WTC11 (cell line): ENCODE measurements at regions not wholly inside any gene's neighbourhood (a gene's known extent, or its start where the extent isn't known, plus 50 kb on each side); places are given as distances from the start of the nearest gene placed in this dataset.

Source experiments
- ATAC-seq: fragments of 200-7000 bp; cut with Tn5 transposase; 2 replicates; pipeline ENCODE4 v1.10.0; 2021; ENCODE audit warnings: mild to moderate bottlenecking, moderate library complexity
- CTCF ChIA-PET: fragments of 300-600 bp; sonication (Branson Sonifier 250); formaldehyde crosslinking; loops from one replicate; lab custom pipeline; 2021; ENCODE audit warnings: antibody characterized with exemption; lab: Charles Lee
- POLR2A ChIA-PET: fragments of 350-600 bp; sonication (Branson Sonifier 250); formaldehyde crosslinking; loops from one replicate; lab custom pipeline; 2021; ENCODE audit warnings: antibody characterized with exemption; lab: Charles Lee
- DNase-seq: peaks from one replicate; pipeline ENCODE4 v3.0.0; 2021; ENCODE audit warnings: low spot score
- H3K27ac Mint-ChIP-seq: 2 replicates; pipeline ENCODE4 v1.8.0; 2021; ENCODE audit warnings: mixed read lengths
- H3K27me3 Mint-ChIP-seq: 2 replicates; pipeline ENCODE4 v1.8.0; 2021; ENCODE audit warnings: low read depth, mild to moderate bottlenecking, moderate library complexity, mixed read lengths
- H3K36me3 Mint-ChIP-seq: 2 replicates; pipeline ENCODE4 v1.8.0; 2021; ENCODE audit warnings: mixed read lengths
- H3K4me1 Mint-ChIP-seq: 2 replicates; pipeline ENCODE4 v1.8.0; 2022; ENCODE audit warnings: mixed read lengths
- H3K4me3 Mint-ChIP-seq: 2 replicates; pipeline ENCODE4 v1.8.0; 2021; ENCODE audit warnings: mild to moderate bottlenecking, moderate library complexity, mixed read lengths
- H3K9me3 Mint-ChIP-seq: 2 replicates; pipeline ENCODE4 v1.8.0; 2021; ENCODE audit warnings: mixed read lengths
- ATF1 ChIP-seq: sonication (generic); formaldehyde crosslinking; IDR thresholded peaks from 2 replicates; pipeline ENCODE4 v1.8.1; 2023; ENCODE audit warnings: mild to moderate bottlenecking, moderate library complexity, missing genetic modification reagents
- EMX1 ChIP-seq: fragments of 250-450 bp; sonication (Bioruptor Pico); IDR thresholded peaks from 2 replicates; pipeline ENCODE4 v1.8.0; 2021; ENCODE audit warnings: mild to moderate bottlenecking
- IRF1 ChIP-seq: sonication (generic); formaldehyde crosslinking; IDR thresholded peaks from 2 replicates; pipeline ENCODE4 v1.8.0; 2023; ENCODE audit warnings: missing genetic modification reagents
- KAT7 ChIP-seq: sonication (generic); formaldehyde crosslinking; IDR thresholded peaks from 2 replicates; pipeline ENCODE4 v1.8.1; 2023; ENCODE audit warnings: missing genetic modification reagents, mild to moderate bottlenecking, borderline replicate concordance
- MYBL2 ChIP-seq: sonication (generic); formaldehyde crosslinking; IDR thresholded peaks from 2 replicates; pipeline ENCODE4 v1.8.1; 2023; ENCODE audit warnings: mild to moderate bottlenecking, moderate library complexity, missing genetic modification reagents
- NFYB ChIP-seq: sonication (generic); formaldehyde crosslinking; conservative IDR thresholded peaks from 2 replicates; pipeline ENCODE4 v1.8.0; 2022; ENCODE audit warnings: low read depth, missing genetic modification reagents
- NR1H2 ChIP-seq: sonication (generic); formaldehyde crosslinking; IDR thresholded peaks from 2 replicates; pipeline ENCODE4 v1.9.0; 2021; ENCODE audit warnings: mild to moderate bottlenecking, moderate library complexity, missing genetic modification reagents
- NR3C1 ChIP-seq: sonication (generic); formaldehyde crosslinking; conservative IDR thresholded peaks from 2 replicates; pipeline ENCODE4 v1.8.1; 2023; ENCODE audit warnings: low read depth, mild to moderate bottlenecking, missing genetic modification reagents
- RORB ChIP-seq: fragments of 250-450 bp; sonication (Bioruptor Pico); IDR thresholded peaks from 2 replicates; pipeline ENCODE4 v1.9.0; 2021; ENCODE audit warnings: mild to moderate bottlenecking
- TEAD1 ChIP-seq: sonication (generic); formaldehyde crosslinking; IDR thresholded peaks from 2 replicates; pipeline ENCODE4 v1.8.0; 2022; ENCODE audit warnings: mild to moderate bottlenecking, missing genetic modification reagents
- TP53 ChIP-seq: sonication (generic); formaldehyde crosslinking; IDR thresholded peaks from 2 replicates; pipeline ENCODE4 v1.8.1; 2023; ENCODE audit warnings: mild to moderate bottlenecking, missing genetic modification reagents
- ZBTB21 ChIP-seq: sonication (generic); formaldehyde crosslinking; IDR thresholded peaks from 2 replicates; pipeline ENCODE4 v1.8.1; 2023; ENCODE audit warnings: mild to moderate bottlenecking, missing genetic modification reagents, borderline replicate concordance
- ZNF121 ChIP-seq: sonication (generic); formaldehyde crosslinking; IDR thresholded peaks from 2 replicates; pipeline ENCODE4 v1.8.0; 2023; ENCODE audit warnings: missing genetic modification reagents
- ZNF219 ChIP-seq: sonication (generic); formaldehyde crosslinking; IDR thresholded peaks from 2 replicates; pipeline ENCODE4 v1.8.0; 2023; ENCODE audit warnings: missing genetic modification reagents, mild to moderate bottlenecking, borderline replicate concordance
- ZNF317 ChIP-seq: sonication (generic); formaldehyde crosslinking; IDR thresholded peaks from 2 replicates; pipeline ENCODE4 v1.8.1; 2023; ENCODE audit warnings: low read depth, mild to moderate bottlenecking, moderate library complexity, missing genetic modification reagents, borderline replicate concordance
- ZNF396 ChIP-seq: fragments of 250-450 bp; sonication (Bioruptor Pico); IDR thresholded peaks from 2 replicates; pipeline ENCODE4 v1.8.0; 2021; ENCODE audit warnings: mild to moderate bottlenecking, moderate library complexity, borderline replicate concordance
- TF ChIP-seq, protein P1 (sequence below): sonication (generic); formaldehyde crosslinking; IDR thresholded peaks from 2 replicates; pipeline ENCODE4 v1.8.1; 2022; ENCODE audit warnings: mild to moderate bottlenecking, missing genetic modification reagents, moderate library complexity, borderline replicate concordance
- TF ChIP-seq, protein P2 (sequence below): sonication (generic); formaldehyde crosslinking; IDR thresholded peaks from 2 replicates; pipeline ENCODE4 v1.8.0; 2022; ENCODE audit warnings: mild to moderate bottlenecking, missing genetic modification reagents
- TF ChIP-seq, protein P3 (sequence below): fragments of 250-450 bp; sonication (Bioruptor Pico); IDR thresholded peaks from 2 replicates; pipeline ENCODE4 v1.9.0; 2021; ENCODE audit warnings: mild to moderate bottlenecking
- TF ChIP-seq, protein P4 (sequence below): fragments of 250-450 bp; sonication (Bioruptor Pico); IDR thresholded peaks from 2 replicates; pipeline ENCODE4 v2.1.2; 2022; ENCODE audit warnings: mild to moderate bottlenecking, moderate library complexity
- TF ChIP-seq, protein P5 (sequence below): fragments of 250-450 bp; sonication (Bioruptor Pico); IDR thresholded peaks from 2 replicates; pipeline ENCODE4 v1.9.0; 2021; ENCODE audit warnings: mild to moderate bottlenecking, borderline replicate concordance
- TF ChIP-seq, protein P6 (sequence below): fragments of 250-450 bp; sonication (Bioruptor Pico); conservative IDR thresholded peaks from 2 replicates; pipeline ENCODE4 v1.9.0; 2021; ENCODE audit warnings: mild to moderate bottlenecking

DNA sequence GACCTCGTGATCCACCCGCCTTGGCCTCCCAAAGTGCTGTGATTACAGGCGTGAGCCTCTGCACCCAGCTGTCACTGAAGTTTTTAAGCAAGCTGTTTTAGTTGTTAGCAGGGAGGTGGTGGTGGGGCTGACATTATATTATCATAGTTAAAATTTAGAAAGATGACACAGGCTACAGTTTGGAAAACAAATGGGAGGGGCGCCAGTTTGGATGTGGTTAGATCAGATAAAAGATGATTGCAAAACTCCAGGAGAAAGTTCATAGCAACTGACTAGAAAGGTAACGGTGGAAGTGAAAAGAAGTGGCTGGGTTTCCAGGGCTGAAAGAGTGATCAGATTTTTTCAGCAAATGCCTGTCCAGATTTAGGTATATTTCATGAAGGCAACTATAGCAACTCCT, 311.9 kb upstream of the CITED2 start:
- peaks cover 8% of the 10 kb centered on the region for H3K4me1 Mint-ChIP-seq
- H3K27me3 Mint-ChIP-seq: no peaks in the 10 kb centered on the region
- H3K36me3 Mint-ChIP-seq: no peaks in the 10 kb centered on the region
- TF ChIP-seq, protein P1, sequence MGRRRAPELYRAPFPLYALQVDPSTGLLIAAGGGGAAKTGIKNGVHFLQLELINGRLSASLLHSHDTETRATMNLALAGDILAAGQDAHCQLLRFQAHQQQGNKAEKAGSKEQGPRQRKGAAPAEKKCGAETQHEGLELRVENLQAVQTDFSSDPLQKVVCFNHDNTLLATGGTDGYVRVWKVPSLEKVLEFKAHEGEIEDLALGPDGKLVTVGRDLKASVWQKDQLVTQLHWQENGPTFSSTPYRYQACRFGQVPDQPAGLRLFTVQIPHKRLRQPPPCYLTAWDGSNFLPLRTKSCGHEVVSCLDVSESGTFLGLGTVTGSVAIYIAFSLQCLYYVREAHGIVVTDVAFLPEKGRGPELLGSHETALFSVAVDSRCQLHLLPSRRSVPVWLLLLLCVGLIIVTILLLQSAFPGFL (CRISPR knock-in tag): no peak
- TF ChIP-seq ZNF219: no peak
- TF ChIP-seq ZNF121 (CRISPR knock-in tag): no peak
- no peak for TF ChIP-seq IRF1 (CRISPR knock-in tag)
- no peak for TF ChIP-seq NFYB
- TF ChIP-seq TEAD1 (CRISPR knock-in tag): no peak
- no peak for TF ChIP-seq KAT7 (CRISPR knock-in tag)
- TF ChIP-seq, protein P2, sequence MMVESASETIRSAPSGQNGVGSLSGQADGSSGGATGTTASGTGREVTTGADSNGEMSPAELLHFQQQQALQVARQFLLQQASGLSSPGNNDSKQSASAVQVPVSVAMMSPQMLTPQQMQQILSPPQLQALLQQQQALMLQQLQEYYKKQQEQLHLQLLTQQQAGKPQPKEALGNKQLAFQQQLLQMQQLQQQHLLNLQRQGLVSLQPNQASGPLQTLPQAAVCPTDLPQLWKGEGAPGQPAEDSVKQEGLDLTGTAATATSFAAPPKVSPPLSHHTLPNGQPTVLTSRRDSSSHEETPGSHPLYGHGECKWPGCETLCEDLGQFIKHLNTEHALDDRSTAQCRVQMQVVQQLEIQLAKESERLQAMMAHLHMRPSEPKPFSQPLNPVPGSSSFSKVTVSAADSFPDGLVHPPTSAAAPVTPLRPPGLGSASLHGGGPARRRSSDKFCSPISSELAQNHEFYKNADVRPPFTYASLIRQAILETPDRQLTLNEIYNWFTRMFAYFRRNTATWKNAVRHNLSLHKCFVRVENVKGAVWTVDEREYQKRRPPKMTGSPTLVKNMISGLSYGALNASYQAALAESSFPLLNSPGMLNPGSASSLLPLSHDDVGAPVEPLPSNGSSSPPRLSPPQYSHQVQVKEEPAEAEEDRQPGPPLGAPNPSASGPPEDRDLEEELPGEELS (CRISPR knock-in tag): no peak
- TF ChIP-seq TP53 (CRISPR knock-in tag): no peak
- TF ChIP-seq, protein P3, sequence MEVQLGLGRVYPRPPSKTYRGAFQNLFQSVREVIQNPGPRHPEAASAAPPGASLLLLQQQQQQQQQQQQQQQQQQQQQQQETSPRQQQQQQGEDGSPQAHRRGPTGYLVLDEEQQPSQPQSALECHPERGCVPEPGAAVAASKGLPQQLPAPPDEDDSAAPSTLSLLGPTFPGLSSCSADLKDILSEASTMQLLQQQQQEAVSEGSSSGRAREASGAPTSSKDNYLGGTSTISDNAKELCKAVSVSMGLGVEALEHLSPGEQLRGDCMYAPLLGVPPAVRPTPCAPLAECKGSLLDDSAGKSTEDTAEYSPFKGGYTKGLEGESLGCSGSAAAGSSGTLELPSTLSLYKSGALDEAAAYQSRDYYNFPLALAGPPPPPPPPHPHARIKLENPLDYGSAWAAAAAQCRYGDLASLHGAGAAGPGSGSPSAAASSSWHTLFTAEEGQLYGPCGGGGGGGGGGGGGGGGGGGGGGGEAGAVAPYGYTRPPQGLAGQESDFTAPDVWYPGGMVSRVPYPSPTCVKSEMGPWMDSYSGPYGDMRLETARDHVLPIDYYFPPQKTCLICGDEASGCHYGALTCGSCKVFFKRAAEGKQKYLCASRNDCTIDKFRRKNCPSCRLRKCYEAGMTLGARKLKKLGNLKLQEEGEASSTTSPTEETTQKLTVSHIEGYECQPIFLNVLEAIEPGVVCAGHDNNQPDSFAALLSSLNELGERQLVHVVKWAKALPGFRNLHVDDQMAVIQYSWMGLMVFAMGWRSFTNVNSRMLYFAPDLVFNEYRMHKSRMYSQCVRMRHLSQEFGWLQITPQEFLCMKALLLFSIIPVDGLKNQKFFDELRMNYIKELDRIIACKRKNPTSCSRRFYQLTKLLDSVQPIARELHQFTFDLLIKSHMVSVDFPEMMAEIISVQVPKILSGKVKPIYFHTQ (CRISPR knock-in tag): no peak
- no peak for TF ChIP-seq MYBL2
- no peak for TF ChIP-seq ZNF317 (CRISPR knock-in tag)
- TF ChIP-seq, protein P4, sequence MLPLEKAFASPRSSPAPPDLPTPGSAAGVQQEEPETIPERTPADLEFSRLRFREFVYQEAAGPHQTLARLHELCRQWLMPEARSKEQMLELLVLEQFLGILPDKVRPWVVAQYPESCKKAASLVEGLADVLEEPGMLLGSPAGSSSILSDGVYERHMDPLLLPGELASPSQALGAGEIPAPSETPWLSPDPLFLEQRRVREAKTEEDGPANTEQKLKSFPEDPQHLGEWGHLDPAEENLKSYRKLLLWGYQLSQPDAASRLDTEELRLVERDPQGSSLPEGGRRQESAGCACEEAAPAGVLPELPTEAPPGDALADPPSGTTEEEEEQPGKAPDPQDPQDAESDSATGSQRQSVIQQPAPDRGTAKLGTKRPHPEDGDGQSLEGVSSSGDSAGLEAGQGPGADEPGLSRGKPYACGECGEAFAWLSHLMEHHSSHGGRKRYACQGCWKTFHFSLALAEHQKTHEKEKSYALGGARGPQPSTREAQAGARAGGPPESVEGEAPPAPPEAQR: no peak
- TF ChIP-seq, all 79 proteins: peak for 0
- ChIA-PET CTCF (no interaction called here), POLR2A (no interaction called here)
- Mint-ChIP-seq H3K9me3 (no peaks in the 10 kb centered on the region), H3K27ac (no peak overlapping the region), H3K4me3 (no peak overlapping the region)
- no peak for DNase-seq
- no peak for ATAC-seq

- Mint-ChIP-seq H3K27ac (no peak overlapping the region), H3K27me3 (no peaks in the 10 kb centered on the region), H3K9me3 (no peaks in the 10 kb centered on the region), H3K36me3 (no peaks in the 10 kb centered on the region), H3K4me3 (no peak overlapping the region), H3K4me1 (peaks cover 11% of the 10 kb centered on the region)
- ATAC-seq (no peak), DNase-seq (no peak)
- ChIA-PET POLR2A (no interaction called here), CTCF (no interaction called here)
- TF ChIP-seq ZNF121 (CRISPR knock-in tag) (no peak), ATF1 (CRISPR knock-in tag) (no peak), EMX1 (CRISPR knock-in tag) (no peak), NR1H2 (CRISPR knock-in tag) (no peak), RORB (CRISPR knock-in tag) (no peak), ZBTB21 (CRISPR knock-in tag) (no peak), ZNF396 (CRISPR knock-in tag) (no peak), NR3C1 (CRISPR knock-in tag) (no peak)
- TF ChIP-seq, protein P5, sequence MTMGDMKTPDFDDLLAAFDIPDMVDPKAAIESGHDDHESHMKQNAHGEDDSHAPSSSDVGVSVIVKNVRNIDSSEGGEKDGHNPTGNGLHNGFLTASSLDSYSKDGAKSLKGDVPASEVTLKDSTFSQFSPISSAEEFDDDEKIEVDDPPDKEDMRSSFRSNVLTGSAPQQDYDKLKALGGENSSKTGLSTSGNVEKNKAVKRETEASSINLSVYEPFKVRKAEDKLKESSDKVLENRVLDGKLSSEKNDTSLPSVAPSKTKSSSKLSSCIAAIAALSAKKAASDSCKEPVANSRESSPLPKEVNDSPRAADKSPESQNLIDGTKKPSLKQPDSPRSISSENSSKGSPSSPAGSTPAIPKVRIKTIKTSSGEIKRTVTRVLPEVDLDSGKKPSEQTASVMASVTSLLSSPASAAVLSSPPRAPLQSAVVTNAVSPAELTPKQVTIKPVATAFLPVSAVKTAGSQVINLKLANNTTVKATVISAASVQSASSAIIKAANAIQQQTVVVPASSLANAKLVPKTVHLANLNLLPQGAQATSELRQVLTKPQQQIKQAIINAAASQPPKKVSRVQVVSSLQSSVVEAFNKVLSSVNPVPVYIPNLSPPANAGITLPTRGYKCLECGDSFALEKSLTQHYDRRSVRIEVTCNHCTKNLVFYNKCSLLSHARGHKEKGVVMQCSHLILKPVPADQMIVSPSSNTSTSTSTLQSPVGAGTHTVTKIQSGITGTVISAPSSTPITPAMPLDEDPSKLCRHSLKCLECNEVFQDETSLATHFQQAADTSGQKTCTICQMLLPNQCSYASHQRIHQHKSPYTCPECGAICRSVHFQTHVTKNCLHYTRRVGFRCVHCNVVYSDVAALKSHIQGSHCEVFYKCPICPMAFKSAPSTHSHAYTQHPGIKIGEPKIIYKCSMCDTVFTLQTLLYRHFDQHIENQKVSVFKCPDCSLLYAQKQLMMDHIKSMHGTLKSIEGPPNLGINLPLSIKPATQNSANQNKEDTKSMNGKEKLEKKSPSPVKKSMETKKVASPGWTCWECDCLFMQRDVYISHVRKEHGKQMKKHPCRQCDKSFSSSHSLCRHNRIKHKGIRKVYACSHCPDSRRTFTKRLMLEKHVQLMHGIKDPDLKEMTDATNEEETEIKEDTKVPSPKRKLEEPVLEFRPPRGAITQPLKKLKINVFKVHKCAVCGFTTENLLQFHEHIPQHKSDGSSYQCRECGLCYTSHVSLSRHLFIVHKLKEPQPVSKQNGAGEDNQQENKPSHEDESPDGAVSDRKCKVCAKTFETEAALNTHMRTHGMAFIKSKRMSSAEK: no peak
- TF ChIP-seq, protein P6, sequence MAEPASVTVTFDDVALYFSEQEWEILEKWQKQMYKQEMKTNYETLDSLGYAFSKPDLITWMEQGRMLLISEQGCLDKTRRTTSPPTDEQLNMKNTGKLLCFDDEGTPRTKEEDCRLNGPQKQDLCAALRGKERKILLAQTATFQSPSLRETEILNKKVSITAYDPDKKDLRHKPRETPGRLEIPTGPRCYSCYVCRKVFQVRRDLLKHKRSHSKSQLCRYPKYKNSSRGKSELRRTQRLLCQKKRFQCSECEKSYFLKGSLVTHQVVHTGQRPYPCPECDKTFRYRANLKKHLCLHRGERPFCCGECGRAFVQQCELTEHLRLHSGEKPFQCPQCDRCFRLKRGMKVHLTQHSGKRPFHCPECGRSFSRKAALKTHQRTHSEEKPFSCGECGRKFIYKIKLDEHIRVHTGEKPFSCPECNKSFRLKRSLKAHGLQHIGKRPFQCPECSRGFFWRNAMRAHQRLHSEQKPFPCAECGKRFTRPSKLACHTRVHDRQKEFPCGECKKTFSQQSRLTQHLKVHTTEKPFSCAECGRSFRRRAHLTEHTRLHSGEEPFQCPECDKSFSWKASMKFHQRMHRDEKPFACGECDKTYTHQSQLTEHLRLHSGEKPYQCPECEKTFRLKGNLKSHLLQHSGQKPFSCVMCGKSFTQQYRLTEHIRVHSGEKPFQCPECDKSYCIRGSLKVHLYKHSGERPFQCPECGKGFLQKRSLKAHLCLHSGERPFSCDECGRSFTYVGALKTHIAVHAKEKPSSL: no peak
Measured at GRCh38 chr6:139685009-139685408, 310.6 kb upstream of the CITED2 start.
